Smooth muscle cell (in vitro differentiated cells): ENCODE measurements at regions not wholly inside any gene's neighbourhood (a gene's known extent, or its start where the extent isn't known, plus 50 kb on each side); places are given as distances from the start of the nearest gene placed in this dataset.

Experiments used
- DNase-seq: peaks from one replicate; lab custom pipeline; 2025; ENCODE audit not compliant: unreplicated experiment; lab: John Stamatoyannopoulos, UW
- H2AFZ ChIP-seq: fragments of 200-600 bp; sonication (generic); 2 replicates; pipeline ENCODE4 v1.6.0; 2016; ENCODE audit warnings: antibody characterized with exemption, low read depth, mild to moderate bottlenecking
- H3F3A ChIP-seq: fragments of 200-600 bp; sonication (generic); 2 replicates; pipeline ENCODE4 v1.6.0; 2017; ENCODE audit warnings: antibody characterized with exemption, low read depth
- H3K27ac ChIP-seq: fragments of 200-600 bp; sonication (generic); 2 replicates; pipeline ENCODE4 v1.5.1; 2016; ENCODE audit warnings: low read depth, mild to moderate bottlenecking
- H3K27me3 ChIP-seq: fragments of 200-600 bp; sonication (generic); 2 replicates; pipeline ENCODE4 v1.6.1; 2016; ENCODE audit warnings: low read depth, mild to moderate bottlenecking
- H3K36me3 ChIP-seq: fragments of 200-600 bp; sonication (generic); 2 replicates; pipeline ENCODE4 v1.5.1; 2016; ENCODE audit warnings: low read depth
- H3K4me1 ChIP-seq: fragments of 200-600 bp; sonication (generic); 2 replicates; pipeline ENCODE4 v1.5.1; 2016; ENCODE audit warnings: low read depth
- H3K4me2 ChIP-seq: fragments of 200-600 bp; sonication (generic); 2 replicates; pipeline ENCODE4 v1.6.0; 2016; ENCODE audit warnings: mild to moderate bottlenecking
- H3K4me3 ChIP-seq: fragments of 200-600 bp; sonication (generic); 2 replicates; pipeline ENCODE4 v1.5.1; 2016; ENCODE audit warnings: mild to moderate bottlenecking
- H3K79me2 ChIP-seq: fragments of 200-600 bp; sonication (generic); 2 replicates; pipeline ENCODE4 v1.6.0; 2016; ENCODE audit warnings: low read depth, mild to moderate bottlenecking
- H3K9ac ChIP-seq: fragments of 200-600 bp; sonication (generic); 2 replicates; pipeline ENCODE4 v1.6.0; 2016; ENCODE audit warnings: low read depth
- H3K9me3 ChIP-seq: fragments of 200-600 bp; sonication (generic); replicated peaks from 2 replicates; pipeline ENCODE4 v1.5.1; 2016; ENCODE audit warnings: low read depth
- H4K20me1 ChIP-seq: fragments of 200-600 bp; sonication (generic); 2 replicates; pipeline ENCODE4 v1.6.0; 2016; ENCODE audit warnings: low read depth
- CTCF ChIP-seq: fragments of 200-600 bp; sonication (generic); IDR thresholded peaks from 2 replicates; pipeline ENCODE4 v1.5.1; 2017; ENCODE audit warnings: borderline replicate concordance, mild to moderate bottlenecking, antibody characterized with exemption; ENCODE audit not compliant: insufficient read depth, poor library complexity, severe bottlenecking
- WGBS: methylation state at CpG from one replicate; pipeline ENCODE4 v1.1.7; 2016; ENCODE audit warnings: low lambda C conversion rate; 5-methylcytosine and 5-hydroxymethylcytosine counted together

DNA sequence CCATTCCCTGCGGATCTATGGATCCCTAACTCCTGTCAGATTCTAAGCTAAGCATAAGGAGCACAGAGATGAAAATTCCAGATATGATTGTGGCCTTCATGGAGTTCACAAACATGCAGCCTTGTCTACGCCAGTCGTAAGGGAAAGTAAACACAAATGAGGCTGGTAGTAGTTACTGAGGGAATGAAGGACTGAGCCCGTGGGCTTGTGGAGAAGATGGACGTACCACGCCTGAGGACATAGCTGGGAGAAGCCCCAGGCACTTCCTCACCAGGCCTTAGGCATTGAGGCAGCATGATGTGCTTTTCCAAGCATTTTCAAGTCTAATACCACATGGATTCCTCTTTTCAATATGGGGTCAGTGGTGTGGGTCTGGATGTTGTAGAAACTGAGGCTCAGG is 515.2 kb downstream of the BCL11B start:
- Histone ChIP-seq H3K4me2 (no peak overlapping the region), H3K4me3 (no peak overlapping the region), H3F3A (no peaks in the 10 kb centered on the region), H3K79me2 (no peaks in the 10 kb centered on the region), H3K9ac (no peak overlapping the region), H4K20me1 (no peaks in the 10 kb centered on the region), H3K4me1 (no peaks in the 10 kb centered on the region), H2AFZ (no peak overlapping the region), H3K27me3 (no peaks in the 10 kb centered on the region), H3K27ac (no peak overlapping the region), H3K9me3 (no peaks in the 10 kb centered on the region), H3K36me3 (no peaks in the 10 kb centered on the region)
- WGBS = 99% methylated on average over 6 of the region's 6 CpGs
- TF ChIP-seq CTCF = no peak
- DNase-seq = no peak

DNA sequence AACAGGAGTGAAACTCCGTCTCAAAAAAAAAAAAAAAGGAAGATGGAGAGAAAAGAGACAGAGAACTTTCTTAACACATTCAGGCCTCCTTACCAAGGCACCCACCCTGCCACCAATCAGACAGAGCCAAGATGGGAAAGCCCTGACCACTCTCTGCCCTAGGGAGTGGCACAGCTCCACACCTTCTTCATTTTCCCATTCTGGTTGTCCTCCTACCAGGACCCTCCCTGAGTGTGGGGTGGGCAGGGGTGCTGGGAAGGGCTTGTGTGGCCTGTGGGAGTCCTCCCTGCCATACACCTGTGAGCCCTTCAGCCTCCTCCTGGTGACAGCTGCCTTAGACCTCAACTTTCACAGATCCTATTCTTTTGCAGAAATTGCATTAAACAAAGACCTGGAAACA is 513.6 kb downstream of the BCL11B start:
- H3K36me3 ChIP-seq = no peaks in the 10 kb centered on the region
- H3F3A ChIP-seq = no peaks in the 10 kb centered on the region
- H3K4me2 ChIP-seq = no peak overlapping the region
- no peak for TF ChIP-seq CTCF
- 83% methylated on average over 1 of the region's 1 CpG for WGBS
- no peak overlapping the region for H3K4me3 ChIP-seq
- H2AFZ ChIP-seq = no peak overlapping the region
- no peaks in the 10 kb centered on the region for H3K79me2 ChIP-seq
- no peaks in the 10 kb centered on the region for H3K27me3 ChIP-seq
- H3K9me3 ChIP-seq = no peaks in the 10 kb centered on the region
- H3K4me1 ChIP-seq = no peaks in the 10 kb centered on the region
- H3K27ac ChIP-seq = no peak overlapping the region
- H3K9ac ChIP-seq = no peak overlapping the region
- DNase-seq = no peak
- no peaks in the 10 kb centered on the region for H4K20me1 ChIP-seq

DNA sequence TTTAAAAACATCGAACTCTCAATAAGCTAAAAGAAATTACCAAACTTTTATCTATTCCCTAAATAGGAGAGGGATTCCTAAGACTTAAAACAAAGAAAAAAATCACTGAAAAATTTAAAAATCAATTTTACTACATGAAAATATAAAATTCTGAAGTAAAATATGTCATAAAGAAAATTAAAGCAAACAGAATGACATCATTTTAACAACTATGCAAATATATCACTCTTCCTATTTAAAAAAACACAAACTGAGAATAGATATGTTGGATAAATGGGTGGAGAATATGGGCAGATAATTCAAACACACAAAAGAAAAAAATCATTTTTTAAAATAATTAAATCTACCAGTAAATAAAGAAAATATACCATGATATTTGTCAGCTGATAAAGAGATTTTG is 510.0 kb downstream of the BCL11B start:
- Histone ChIP-seq H3K9me3 (peaks cover 3% of the 10 kb centered on the region), H3K4me3 (no peak overlapping the region), H3K27me3 (no peaks in the 10 kb centered on the region), H3K9ac (no peak overlapping the region), H3K79me2 (no peaks in the 10 kb centered on the region), H3K36me3 (no peaks in the 10 kb centered on the region), H3K4me2 (no peak overlapping the region), H3K4me1 (peaks cover 6% of the 10 kb centered on the region), H3F3A (no peaks in the 10 kb centered on the region), H4K20me1 (no peaks in the 10 kb centered on the region), H2AFZ (no peak overlapping the region), H3K27ac (no peak overlapping the region)
- no peak for TF ChIP-seq CTCF
- 87% methylated on average over 1 of the region's 1 CpG for WGBS
- DNase-seq = no peak

- 48% methylated on average over 4 of the region's 4 CpGs for WGBS
- peak overlapping the region; percentile 50 for H3K4me2 ChIP-seq
- no peak overlapping the region for H3K9ac ChIP-seq
- no peaks in the 10 kb centered on the region for H3K36me3 ChIP-seq
- no peaks in the 10 kb centered on the region for H3F3A ChIP-seq
- H3K9me3 ChIP-seq = peaks cover 3% of the 10 kb centered on the region
- TF ChIP-seq CTCF = no peak
- no peaks in the 10 kb centered on the region for H3K27me3 ChIP-seq
- H3K79me2 ChIP-seq = no peaks in the 10 kb centered on the region
- no peaks in the 10 kb centered on the region for H4K20me1 ChIP-seq
- no peak for DNase-seq
- H3K4me1 ChIP-seq = peaks cover 6% of the 10 kb centered on the region
- no peak overlapping the region for H3K4me3 ChIP-seq
- peak overlapping the region; percentile 18 for H2AFZ ChIP-seq
- H3K27ac ChIP-seq = no peak overlapping the region
Measured at GRCh38 chr14:98766818-98767217, 505.2 kb downstream of the BCL11B start.
